ENCODE measurements at regions not wholly inside any gene's neighbourhood (a gene's known extent, or its start where the extent isn't known, plus 50 kb on each side); places are given as distances from the start of the nearest gene placed in this dataset.

DNA sequence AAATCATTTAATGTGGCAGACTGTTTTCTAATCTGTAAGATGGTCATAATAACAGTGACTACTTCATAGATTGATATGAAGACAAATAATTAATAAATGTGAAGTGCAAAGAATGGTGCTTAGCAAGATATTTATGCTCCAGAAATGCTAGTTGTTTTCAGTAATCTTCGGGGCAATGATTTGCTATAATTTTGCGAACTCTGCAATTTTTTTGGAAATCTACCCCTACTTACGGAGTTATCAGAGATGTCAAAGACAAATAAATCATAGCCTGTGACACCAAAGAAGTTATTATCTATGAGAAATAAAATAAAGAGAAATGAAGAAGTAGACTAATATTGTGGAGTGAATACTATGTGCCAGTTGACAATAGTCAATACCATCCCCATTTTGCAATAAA lies 634.1 kb upstream of the LRRC4C start:
- H3K36me3 ChIP-seq (ENCODE audit: control insufficient read depth in 2 of 2, insufficient read depth in 2 of 2, low read length in 1 of 2) = no peaks in the 10 kb centered on the region
- H3K9me3 ChIP-seq (ENCODE audit: control insufficient read depth in 2 of 2, insufficient read depth in 1 of 2, low read length in 1 of 2) = no peaks in the 10 kb centered on the region
- 81% methylated on average over 3 of the region's 3 CpGs for WGBS
- no peaks in the 10 kb centered on the region for H3K27me3 ChIP-seq (ENCODE audit: control insufficient read depth in 2 of 2, insufficient read depth in 1 of 2, low read length in 1 of 2)
- no peaks in the 10 kb centered on the region for H3K4me1 ChIP-seq (ENCODE audit: control insufficient read depth in 2 of 2, insufficient read depth in 2 of 2, low read length in 2 of 2)
- H3K4me3 ChIP-seq (ENCODE audit: low read length in 2 of 2) = no peak overlapping the region
- no peak for DNase-seq (ENCODE audit: low read depth in 6 of 9, low spot score in 9 of 9)
- H3K27ac ChIP-seq (ENCODE audit: low read depth in 1 of 2, low read length in 1 of 2) = no peak overlapping the region

DNA sequence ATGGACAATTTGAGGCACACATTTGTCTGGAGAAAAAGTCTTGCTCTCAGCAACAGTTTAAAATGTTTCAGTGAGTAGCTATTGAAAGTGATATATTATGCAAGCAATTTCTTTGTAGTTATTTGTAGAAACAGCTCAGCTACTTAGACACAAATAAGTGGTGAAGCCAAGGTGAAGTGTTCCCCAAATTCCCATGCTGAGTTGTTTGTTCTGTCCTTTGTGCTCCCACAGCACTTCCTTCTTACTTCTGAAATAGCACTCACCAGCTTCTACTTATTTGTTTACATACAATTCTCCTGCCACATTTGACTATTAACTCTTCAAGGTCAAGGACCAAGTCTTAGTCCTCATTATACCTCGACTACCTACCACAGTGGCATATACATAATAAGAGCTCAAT lies 638.6 kb upstream of the LRRC4C start:
- 80% methylated on average over 1 of the region's 1 CpG for WGBS
- Histone ChIP-seq H3K27ac (ENCODE audit: low read depth in 1 of 2, low read length in 1 of 2) (no peak overlapping the region), H3K4me3 (ENCODE audit: low read length in 2 of 2) (no peak overlapping the region), H3K36me3 (ENCODE audit: control insufficient read depth in 2 of 2, insufficient read depth in 2 of 2, low read length in 1 of 2) (no peaks in the 10 kb centered on the region), H3K9me3 (ENCODE audit: control insufficient read depth in 2 of 2, insufficient read depth in 1 of 2, low read length in 1 of 2) (no peaks in the 10 kb centered on the region), H3K4me1 (ENCODE audit: control insufficient read depth in 2 of 2, insufficient read depth in 2 of 2, low read length in 2 of 2) (no peaks in the 10 kb centered on the region), H3K27me3 (ENCODE audit: control insufficient read depth in 2 of 2, insufficient read depth in 1 of 2, low read length in 1 of 2) (no peaks in the 10 kb centered on the region)
- DNase-seq (ENCODE audit: low read depth in 6 of 9, low spot score in 9 of 9) = no peak

- DNase-seq (ENCODE audit: low read depth in 6 of 9, low spot score in 9 of 9) = no peak
- no peaks in the 10 kb centered on the region for H3K27me3 ChIP-seq (ENCODE audit: control insufficient read depth in 2 of 2, insufficient read depth in 1 of 2, low read length in 1 of 2)
- no peak overlapping the region for H3K4me3 ChIP-seq (ENCODE audit: low read length in 2 of 2)
- no peak overlapping the region for H3K27ac ChIP-seq (ENCODE audit: low read depth in 1 of 2, low read length in 1 of 2)
- H3K4me1 ChIP-seq (ENCODE audit: control insufficient read depth in 2 of 2, insufficient read depth in 2 of 2, low read length in 2 of 2) = no peaks in the 10 kb centered on the region
- WGBS = 92% methylated on average over 1 of the region's 1 CpG
- no peaks in the 10 kb centered on the region for H3K36me3 ChIP-seq (ENCODE audit: control insufficient read depth in 2 of 2, insufficient read depth in 2 of 2, low read length in 1 of 2)
- H3K9me3 ChIP-seq (ENCODE audit: control insufficient read depth in 2 of 2, insufficient read depth in 1 of 2, low read length in 1 of 2) = no peaks in the 10 kb centered on the region
These were observed 653.4 kb upstream of the LRRC4C start for GRCh38 chr11:42112866-42113265.

- no peak overlapping the region for H3K27ac ChIP-seq (ENCODE audit: low read depth in 1 of 2, low read length in 1 of 2)
- 74% methylated on average over 1 of the region's 1 CpG for WGBS
- no peaks in the 10 kb centered on the region for H3K9me3 ChIP-seq (ENCODE audit: control insufficient read depth in 2 of 2, insufficient read depth in 1 of 2, low read length in 1 of 2)
- H3K4me3 ChIP-seq (ENCODE audit: low read length in 2 of 2) = no peak overlapping the region
- no peaks in the 10 kb centered on the region for H3K36me3 ChIP-seq (ENCODE audit: control insufficient read depth in 2 of 2, insufficient read depth in 2 of 2, low read length in 1 of 2)
- no peaks in the 10 kb centered on the region for H3K27me3 ChIP-seq (ENCODE audit: control insufficient read depth in 2 of 2, insufficient read depth in 1 of 2, low read length in 1 of 2)
- H3K4me1 ChIP-seq (ENCODE audit: control insufficient read depth in 2 of 2, insufficient read depth in 2 of 2, low read length in 2 of 2) = no peaks in the 10 kb centered on the region
- no peak for DNase-seq (ENCODE audit: low read depth in 6 of 9, low spot score in 9 of 9)
These were observed 655.5 kb upstream of the LRRC4C start for GRCh38 chr11:42114927-42115326.

DNA sequence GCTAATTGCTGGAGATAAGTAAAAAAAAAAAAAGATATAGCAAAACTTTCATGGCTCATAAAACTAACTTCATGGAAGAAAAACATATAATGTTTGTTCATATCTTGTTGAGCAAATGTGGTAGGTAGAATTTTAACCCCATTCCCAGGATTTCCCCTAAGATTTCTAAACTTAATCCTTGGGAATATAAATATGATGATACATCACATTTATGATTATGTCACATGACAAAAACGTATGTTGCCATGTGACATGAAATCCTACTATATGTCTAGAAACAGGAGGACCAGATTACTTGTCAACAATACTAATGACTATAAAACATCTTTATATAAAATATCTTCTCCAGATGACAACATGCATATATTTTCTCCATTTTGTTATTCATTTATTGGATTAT lies 679.0 kb upstream of the LRRC4C start:
- Histone ChIP-seq H3K4me1 (ENCODE audit: control insufficient read depth in 2 of 2, insufficient read depth in 2 of 2, low read length in 2 of 2) (no peaks in the 10 kb centered on the region), H3K9me3 (ENCODE audit: control insufficient read depth in 2 of 2, insufficient read depth in 1 of 2, low read length in 1 of 2) (no peaks in the 10 kb centered on the region), H3K4me3 (ENCODE audit: low read length in 2 of 2) (no peak overlapping the region), H3K36me3 (ENCODE audit: control insufficient read depth in 2 of 2, insufficient read depth in 2 of 2, low read length in 1 of 2) (no peaks in the 10 kb centered on the region), H3K27ac (ENCODE audit: low read depth in 1 of 2, low read length in 1 of 2) (no peak overlapping the region), H3K27me3 (ENCODE audit: control insufficient read depth in 2 of 2, insufficient read depth in 1 of 2, low read length in 1 of 2) (no peaks in the 10 kb centered on the region)
- DNase-seq (ENCODE audit: low read depth in 6 of 9, low spot score in 9 of 9) = no peak
- 94% methylated on average over 1 of the region's 1 CpG for WGBS

GRCh38 chr11:42145311-42145710 lies 685.9 kb upstream of the LRRC4C start:
- no peaks in the 10 kb centered on the region for H3K36me3 ChIP-seq (ENCODE audit: control insufficient read depth in 2 of 2, insufficient read depth in 2 of 2, low read length in 1 of 2)
- H3K27ac ChIP-seq (ENCODE audit: low read depth in 1 of 2, low read length in 1 of 2) = no peak overlapping the region
- H3K27me3 ChIP-seq (ENCODE audit: control insufficient read depth in 2 of 2, insufficient read depth in 1 of 2, low read length in 1 of 2) = no peaks in the 10 kb centered on the region
- no peak overlapping the region for H3K4me3 ChIP-seq (ENCODE audit: low read length in 2 of 2)
- peaks cover 1 to 8% of the 10 kb centered on the region in 2 donors for H3K9me3 ChIP-seq (ENCODE audit: control insufficient read depth in 2 of 2, insufficient read depth in 1 of 2, low read length in 1 of 2)
- H3K4me1 ChIP-seq (ENCODE audit: control insufficient read depth in 2 of 2, insufficient read depth in 2 of 2, low read length in 2 of 2) = no peaks in the 10 kb centered on the region
- DNase-seq (ENCODE audit: low read depth in 6 of 9, low spot score in 9 of 9) = no peak

GRCh38 chr11:42161886-42162285 lies 702.4 kb upstream of the LRRC4C start:
- H3K27me3 ChIP-seq (ENCODE audit: control insufficient read depth in 2 of 2, insufficient read depth in 1 of 2, low read length in 1 of 2) = no peaks in the 10 kb centered on the region
- no peaks in the 10 kb centered on the region for H3K4me1 ChIP-seq (ENCODE audit: control insufficient read depth in 2 of 2, insufficient read depth in 2 of 2, low read length in 2 of 2)
- WGBS = 86% methylated on average over 1 of the region's 1 CpG
- no peaks in the 10 kb centered on the region for H3K36me3 ChIP-seq (ENCODE audit: control insufficient read depth in 2 of 2, insufficient read depth in 2 of 2, low read length in 1 of 2)
- no peak overlapping the region for H3K4me3 ChIP-seq (ENCODE audit: low read length in 2 of 2)
- DNase-seq (ENCODE audit: low read depth in 6 of 9, low spot score in 9 of 9) = no peak
- H3K9me3 ChIP-seq (ENCODE audit: control insufficient read depth in 2 of 2, insufficient read depth in 1 of 2, low read length in 1 of 2) = peaks cover 0 to 4% of the 10 kb centered on the region in 2 donors
- no peak overlapping the region for H3K27ac ChIP-seq (ENCODE audit: low read depth in 1 of 2, low read length in 1 of 2)

- no peak overlapping the region for H3K27ac ChIP-seq (ENCODE audit: low read depth in 1 of 2, low read length in 1 of 2)
- no peaks in the 10 kb centered on the region for H3K9me3 ChIP-seq (ENCODE audit: control insufficient read depth in 2 of 2, insufficient read depth in 1 of 2, low read length in 1 of 2)
- no peaks in the 10 kb centered on the region for H3K36me3 ChIP-seq (ENCODE audit: control insufficient read depth in 2 of 2, insufficient read depth in 2 of 2, low read length in 1 of 2)
- WGBS = 87% methylated on average over 2 of the region's 2 CpGs
- H3K4me3 ChIP-seq (ENCODE audit: low read length in 2 of 2) = no peak overlapping the region
- no peak for DNase-seq (ENCODE audit: low read depth in 6 of 9, low spot score in 9 of 9)
- H3K27me3 ChIP-seq (ENCODE audit: control insufficient read depth in 2 of 2, insufficient read depth in 1 of 2, low read length in 1 of 2) = no peaks in the 10 kb centered on the region
- H3K4me1 ChIP-seq (ENCODE audit: control insufficient read depth in 2 of 2, insufficient read depth in 2 of 2, low read length in 2 of 2) = no peaks in the 10 kb centered on the region
These were observed 709.7 kb upstream of the LRRC4C start for GRCh38 chr11:42169191-42169590.

DNA sequence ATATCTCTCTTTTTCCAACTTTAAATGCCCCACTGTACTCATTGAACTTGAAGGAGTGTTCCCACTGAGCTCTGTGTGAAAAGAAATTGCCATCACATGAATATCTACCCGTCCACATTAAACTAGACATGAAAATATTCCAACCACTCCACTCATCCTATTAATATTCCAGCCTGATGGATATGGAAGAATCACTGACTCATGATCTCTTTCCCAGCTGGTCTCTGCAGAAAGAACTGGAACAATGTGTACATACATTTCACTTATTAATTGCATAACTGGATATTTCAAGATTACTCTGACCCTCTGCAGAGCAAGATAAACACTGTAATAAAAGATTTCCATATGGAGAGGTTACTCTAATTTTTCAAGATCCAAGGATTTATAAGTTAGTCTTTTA lies 711.1 kb upstream of the LRRC4C start:
- no peaks in the 10 kb centered on the region for H3K27me3 ChIP-seq (ENCODE audit: control insufficient read depth in 2 of 2, insufficient read depth in 1 of 2, low read length in 1 of 2)
- 90% methylated on average over 1 of the region's 1 CpG for WGBS
- no peaks in the 10 kb centered on the region for H3K36me3 ChIP-seq (ENCODE audit: control insufficient read depth in 2 of 2, insufficient read depth in 2 of 2, low read length in 1 of 2)
- no peak overlapping the region for H3K27ac ChIP-seq (ENCODE audit: low read depth in 1 of 2, low read length in 1 of 2)
- no peaks in the 10 kb centered on the region for H3K9me3 ChIP-seq (ENCODE audit: control insufficient read depth in 2 of 2, insufficient read depth in 1 of 2, low read length in 1 of 2)
- H3K4me1 ChIP-seq (ENCODE audit: control insufficient read depth in 2 of 2, insufficient read depth in 2 of 2, low read length in 2 of 2) = no peaks in the 10 kb centered on the region
- no peak overlapping the region for H3K4me3 ChIP-seq (ENCODE audit: low read length in 2 of 2)
- DNase-seq (ENCODE audit: low read depth in 6 of 9, low spot score in 9 of 9) = no peak

DNA sequence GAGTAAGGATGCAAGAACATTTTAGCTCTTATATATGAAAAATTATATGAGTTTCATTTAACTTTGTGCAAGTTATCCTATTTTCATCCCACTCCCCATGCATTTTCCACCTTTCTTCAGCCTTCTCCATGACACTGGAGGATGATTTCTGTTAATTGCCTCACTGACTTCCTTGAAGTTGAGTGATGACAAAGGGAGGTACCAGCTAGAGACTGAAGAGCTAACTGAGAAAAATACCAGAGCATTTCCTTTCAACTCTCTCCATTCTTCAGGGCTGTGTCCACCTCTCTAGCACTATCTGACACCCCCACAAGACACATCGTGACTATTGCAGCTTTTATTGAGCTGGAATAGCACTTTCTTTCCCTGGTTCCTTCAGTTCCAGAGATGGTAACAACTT lies 711.6 kb upstream of the LRRC4C start:
- Histone ChIP-seq H3K4me3 (ENCODE audit: low read length in 2 of 2) (no peak overlapping the region), H3K9me3 (ENCODE audit: control insufficient read depth in 2 of 2, insufficient read depth in 1 of 2, low read length in 1 of 2) (no peaks in the 10 kb centered on the region), H3K4me1 (ENCODE audit: control insufficient read depth in 2 of 2, insufficient read depth in 2 of 2, low read length in 2 of 2) (no peaks in the 10 kb centered on the region), H3K27me3 (ENCODE audit: control insufficient read depth in 2 of 2, insufficient read depth in 1 of 2, low read length in 1 of 2) (no peaks in the 10 kb centered on the region), H3K27ac (ENCODE audit: low read depth in 1 of 2, low read length in 1 of 2) (no peak overlapping the region), H3K36me3 (ENCODE audit: control insufficient read depth in 2 of 2, insufficient read depth in 2 of 2, low read length in 1 of 2) (no peaks in the 10 kb centered on the region)
- 82% methylated on average over 1 of the region's 1 CpG for WGBS
- no peak for DNase-seq (ENCODE audit: low read depth in 6 of 9, low spot score in 9 of 9)
